ENCODE measurements at regions not wholly inside any gene's neighbourhood (a gene's known extent, or its start where the extent isn't known, plus 50 kb on each side); places are given as distances from the start of the nearest gene placed in this dataset.

- no peak for DNase-seq (ENCODE audit: low read depth)
These were observed 1488.4 kb downstream of the MRPL39 start for GRCh38 chr21:24118738-24119459.

GRCh38 chr21:24115141-24115540 lies 1492.1 kb downstream of the MRPL39 start:
- DNase-seq (ENCODE audit: low read depth), result no peak

GRCh38 chr21:24112020-24112419 lies 1495.3 kb downstream of the MRPL39 start:
- no peak for DNase-seq (ENCODE audit: low read depth)

- no peak for DNase-seq (ENCODE audit: low read depth)
These were observed 1496.4 kb downstream of the MRPL39 start for GRCh38 chr21:24110846-24111245.

DNA sequence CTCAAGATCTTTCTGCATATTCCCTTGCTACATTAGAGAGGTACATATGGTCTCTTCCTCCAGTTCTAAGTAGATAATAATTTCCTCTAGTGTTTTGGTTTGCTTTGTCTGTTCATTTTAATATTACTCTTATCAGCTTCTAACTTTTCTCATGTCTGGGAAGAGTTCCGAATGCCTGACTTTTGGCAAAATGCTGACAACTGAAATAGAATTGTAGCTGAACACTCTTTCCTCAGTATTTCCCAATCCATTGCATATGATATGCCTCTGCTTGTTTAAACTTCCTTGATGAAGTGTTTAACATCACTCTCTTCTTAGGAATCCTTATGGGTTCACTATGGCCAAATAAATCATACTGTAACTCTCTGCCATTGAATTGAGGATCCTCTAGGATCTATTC lies 1510.1 kb downstream of the MRPL39 start:
- DNase-seq (ENCODE audit: low read depth), result no peak

- no peak for DNase-seq (ENCODE audit: low read depth)
These were observed 1510.6 kb downstream of the MRPL39 start for GRCh38 chr21:24096651-24097050.

GRCh38 chr21:24093032-24093431 lies 1514.2 kb downstream of the MRPL39 start:
- DNase-seq (ENCODE audit: low read depth), result no peak

- no peak for DNase-seq (ENCODE audit: low read depth)
These were observed 1531.1 kb downstream of the MRPL39 start for GRCh38 chr21:24076179-24076578.

GRCh38 chr21:24055696-24056095 lies 1551.6 kb downstream of the MRPL39 start:
- no peak for DNase-seq (ENCODE audit: low read depth)

DNA sequence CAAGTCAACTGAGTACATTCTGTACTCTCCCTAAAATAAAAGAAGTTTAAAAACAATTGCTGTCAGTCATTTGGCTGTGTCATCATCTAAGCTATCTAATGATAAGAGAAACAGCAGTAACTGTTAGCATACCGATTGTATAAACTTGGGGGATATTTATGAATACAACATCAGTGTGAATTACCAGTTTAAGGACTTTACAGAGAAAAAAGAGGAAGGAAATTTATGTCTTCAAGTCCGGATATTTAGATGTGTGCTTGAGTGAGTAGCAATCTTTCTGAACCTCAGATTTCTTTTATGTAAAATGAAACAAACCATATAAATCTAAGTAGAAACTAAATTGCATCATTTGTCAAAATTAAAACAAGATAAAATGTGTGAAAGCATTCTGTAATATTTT lies 1557.0 kb downstream of the MRPL39 start:
- no peak for DNase-seq (ENCODE audit: low read depth)

- no peak for DNase-seq (ENCODE audit: low read depth)
These were observed 1560.3 kb downstream of the MRPL39 start for GRCh38 chr21:24046829-24047443.

DNA sequence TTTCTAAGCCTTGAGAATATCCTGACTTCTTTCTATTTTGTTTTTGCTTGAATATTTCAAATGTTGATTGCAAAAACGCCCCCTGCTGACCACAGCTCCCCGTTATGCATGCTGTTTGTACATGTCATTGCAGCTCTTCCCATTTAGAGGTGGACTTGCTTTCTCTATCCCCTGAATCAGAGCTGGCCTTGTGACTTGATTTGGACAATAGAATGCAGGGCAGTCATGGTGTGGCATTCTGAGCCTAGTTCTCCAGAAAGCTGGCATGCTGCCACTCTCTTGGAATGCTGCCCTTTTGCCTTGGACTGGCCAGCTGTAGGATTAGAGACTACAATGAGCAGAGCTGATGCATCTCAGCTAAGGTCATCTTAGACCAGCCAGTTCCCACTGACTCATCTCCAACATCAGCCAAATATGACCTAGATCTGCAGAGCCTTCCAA lies 1561.5 kb downstream of the MRPL39 start:
- no peak for DNase-seq (ENCODE audit: low read depth)

GRCh38 chr21:24045373-24045772 lies 1561.9 kb downstream of the MRPL39 start:
- DNase-seq (ENCODE audit: low read depth), result no peak

DNA sequence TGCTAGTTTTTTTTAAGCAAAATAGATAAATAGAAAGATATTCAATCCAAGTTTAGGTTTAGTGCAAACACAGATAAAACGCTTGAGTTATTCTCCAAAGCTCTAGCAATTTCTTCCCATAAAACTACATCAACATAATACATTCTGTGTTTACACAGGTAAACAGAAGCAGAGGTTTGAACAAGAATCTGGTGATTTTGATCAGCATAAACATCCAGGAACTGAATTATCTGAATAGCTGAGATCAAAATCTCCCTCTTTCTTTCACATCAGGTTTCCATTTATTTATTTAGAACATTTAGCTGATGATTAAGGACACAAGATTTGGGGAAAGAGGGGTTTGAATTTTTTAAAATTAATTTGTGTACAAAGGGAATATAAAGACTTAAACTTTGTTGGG lies 1564.6 kb downstream of the MRPL39 start:
- DNase-seq (ENCODE audit: low read depth), result no peak

GRCh38 chr21:24032709-24033232 lies 1574.5 kb downstream of the MRPL39 start:
- no peak for DNase-seq (ENCODE audit: low read depth)

DNA sequence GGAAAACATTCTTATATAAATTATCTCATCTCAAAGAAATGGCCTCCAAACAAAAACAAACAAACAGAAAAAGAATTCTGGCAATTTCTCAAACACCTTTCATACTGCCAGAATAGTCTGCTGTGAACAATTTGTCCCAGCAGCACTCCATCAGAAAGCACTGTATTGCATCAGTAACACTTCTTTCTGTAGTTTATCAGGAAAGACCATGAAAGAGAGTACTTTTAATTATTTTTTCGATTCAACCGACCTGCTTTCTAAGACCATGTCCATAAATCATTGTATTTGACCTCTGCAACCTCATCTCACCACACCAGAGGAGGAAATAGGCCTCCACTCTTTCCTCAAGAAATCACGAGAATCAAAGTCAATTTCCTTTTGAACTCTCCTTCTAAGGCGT lies 1579.9 kb downstream of the MRPL39 start:
- DNase-seq (ENCODE audit: low read depth), result no peak

DNA sequence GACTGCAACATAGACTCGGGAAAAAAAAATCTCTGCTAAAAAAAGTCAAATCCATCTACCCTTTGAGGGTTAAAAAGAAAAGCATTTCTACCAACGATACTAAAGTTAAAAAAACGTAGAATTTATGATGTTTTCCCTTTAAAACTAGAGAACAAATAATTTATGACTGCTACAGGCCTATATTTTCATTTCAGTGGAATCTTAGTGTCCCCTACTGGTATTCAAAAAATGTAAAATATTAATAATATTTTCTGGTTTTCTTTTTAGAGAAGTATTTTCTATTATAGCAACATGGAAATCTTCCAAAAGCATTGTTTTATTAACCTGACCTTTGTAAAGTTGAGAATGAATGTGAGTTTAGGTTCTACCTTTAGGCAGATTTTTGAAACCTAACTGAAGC lies 1582.2 kb downstream of the MRPL39 start:
- DNase-seq (ENCODE audit: low read depth), result no peak

- DNase-seq (ENCODE audit: low read depth), result no peak
These were observed 1583.3 kb downstream of the MRPL39 start for GRCh38 chr21:24023936-24024335.

- DNase-seq (ENCODE audit: low read depth), result no peak
These were observed 1583.9 kb downstream of the MRPL39 start for GRCh38 chr21:24023402-24023801.

- no peak for DNase-seq (ENCODE audit: low read depth)
These were observed 1592.9 kb downstream of the MRPL39 start for GRCh38 chr21:24014381-24014780.

GRCh38 chr21:24011087-24011486 lies 1596.2 kb downstream of the MRPL39 start:
- no peak for DNase-seq (ENCODE audit: low read depth)

DNA sequence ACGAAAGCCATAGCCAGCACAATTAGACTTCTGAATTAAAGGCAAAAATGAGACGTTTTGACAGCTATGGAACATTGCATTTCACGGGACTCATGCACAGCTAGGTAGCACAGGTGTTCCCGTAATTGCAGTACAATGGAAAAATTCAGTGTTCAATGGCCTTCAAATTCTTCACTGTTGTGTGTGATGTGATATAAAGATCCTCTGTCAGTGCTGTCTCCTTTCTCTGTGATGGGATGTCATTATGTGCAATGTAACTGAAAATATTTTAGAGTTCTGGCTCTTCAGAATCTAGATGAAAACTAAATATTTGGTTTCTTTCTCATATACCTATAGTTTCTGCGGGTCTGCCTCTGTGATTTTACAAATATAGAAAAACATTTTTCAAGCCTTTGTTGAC lies 1599.7 kb downstream of the MRPL39 start:
- DNase-seq (ENCODE audit: low read depth), result no peak

GRCh38 chr21:23986987-23987386 lies 1620.3 kb downstream of the MRPL39 start:
- no peak for DNase-seq (ENCODE audit: low read depth)

DNA sequence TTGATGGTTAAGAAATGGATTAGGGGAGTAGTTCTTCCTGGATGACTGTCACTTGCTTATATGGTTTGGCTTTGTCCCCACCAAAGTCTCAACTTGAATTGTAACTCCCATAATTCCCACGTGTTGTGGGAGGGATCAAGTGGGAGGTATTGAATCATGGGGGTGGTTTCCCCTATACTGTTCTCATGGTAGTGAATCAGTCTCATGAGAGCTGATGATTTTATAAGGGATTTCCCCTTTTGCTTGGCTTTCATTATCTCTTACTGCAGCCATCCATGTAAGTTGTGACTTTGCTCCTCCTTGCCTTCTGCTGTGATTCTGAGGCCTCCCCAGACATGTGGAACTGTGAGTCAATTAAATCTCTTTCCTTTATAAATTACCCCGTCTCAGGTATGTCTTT lies 1621.1 kb downstream of the MRPL39 start:
- DNase-seq (ENCODE audit: low read depth), result no peak
